ENCODE measurements at regions not wholly inside any gene's neighbourhood (a gene's known extent, or its start where the extent isn't known, plus 50 kb on each side); places are given as distances from the start of the nearest gene placed in this dataset.

- no peak overlapping the region for H2BK120ac ChIP-seq (ENCODE audit: low read depth, low read length)
- no peak overlapping the region for H3K23ac ChIP-seq (ENCODE audit: low read depth, low read length, poor library complexity)
- peaks cover 0 to 3% of the 10 kb centered on the region in 2 donors for H3K4me1 ChIP-seq (ENCODE audit: control insufficient read depth in 2 of 2, insufficient read depth in 1 of 2, low read depth in 1 of 2, low read length in 2 of 2)
- H3K4me3 ChIP-seq (ENCODE audit: low read length in 2 of 2): no peak overlapping the region
- H3K27ac ChIP-seq (replicated peaks; ENCODE audit: low read length): no peak overlapping the region
- H3K36me3 ChIP-seq (replicated peaks in 1 of 2; ENCODE audit: control insufficient read depth in 2 of 2, insufficient read depth in 2 of 2, low read length in 2 of 2): no peaks in the 10 kb centered on the region
- no CpG with 5 or more reads among the region's 2 CpGs for WGBS, 2 donors (ENCODE audit: extremely low coverage in 2 of 2, insufficient read length in 2 of 2, insufficient replicate concordance in 1 of 2)
- no peak overlapping the region for H3K18ac ChIP-seq (ENCODE audit: low read length)
- H3K27me3 ChIP-seq (ENCODE audit: control insufficient read depth in 3 of 3, insufficient read depth in 3 of 3, low read depth in 1 of 3, low read length in 3 of 3): no peaks in the 10 kb centered on the region
- DNase-seq (ENCODE audit: low spot score): no peak
- H4K91ac ChIP-seq (ENCODE audit: low read depth, low read length, poor library complexity): no peak overlapping the region
- no peak overlapping the region for H2BK5ac ChIP-seq (ENCODE audit: low read length)
- H2BK12ac ChIP-seq (ENCODE audit: low read length): no peak overlapping the region
- no peak overlapping the region for H2AFZ ChIP-seq (ENCODE audit: low read length)
- no peak overlapping the region for H4K8ac ChIP-seq (ENCODE audit: low read depth, low read length)
- no peak overlapping the region for H2BK15ac ChIP-seq (ENCODE audit: low read length)
- no peaks in the 10 kb centered on the region for H3K79me1 ChIP-seq (ENCODE audit: low read depth, low read length)
- no peak overlapping the region for H3K4me2 ChIP-seq (ENCODE audit: insufficient read depth, low read length, poor library complexity, severe bottlenecking)
- H3K14ac ChIP-seq (ENCODE audit: low read length): no peak overlapping the region
- no peak overlapping the region for H2AK5ac ChIP-seq (ENCODE audit: low read depth, low read length)
- no peak overlapping the region for H3K4ac ChIP-seq (ENCODE audit: low read length)
- H3K9me3 ChIP-seq (replicated peaks in 1 of 2; ENCODE audit: control insufficient read depth in 2 of 2, insufficient read depth in 1 of 2, low read depth in 1 of 2, low read length in 2 of 2): no peaks in the 10 kb centered on the region
- no peak overlapping the region for H3K9ac ChIP-seq (ENCODE audit: low read depth, low read length, poor library complexity)
Measured at GRCh38 chr17:12389421-12389820, 276.3 kb upstream of the MYOCD start.

- Histone ChIP-seq H4K91ac (ENCODE audit: low read depth, low read length, poor library complexity) (no peak overlapping the region), H3K36me3 (replicated peaks in 1 of 2; ENCODE audit: control insufficient read depth in 2 of 2, insufficient read depth in 2 of 2, low read length in 2 of 2) (no peaks in the 10 kb centered on the region), H3K14ac (ENCODE audit: low read length) (no peak overlapping the region), H3K9ac (ENCODE audit: low read depth, low read length, poor library complexity) (no peak overlapping the region), H3K79me1 (ENCODE audit: low read depth, low read length) (no peaks in the 10 kb centered on the region), H2AK5ac (ENCODE audit: low read depth, low read length) (no peak overlapping the region), H2BK12ac (ENCODE audit: low read length) (no peak overlapping the region), H3K9me3 (replicated peaks in 1 of 2; ENCODE audit: control insufficient read depth in 2 of 2, insufficient read depth in 1 of 2, low read depth in 1 of 2, low read length in 2 of 2) (no peaks in the 10 kb centered on the region), H3K4me3 (ENCODE audit: low read length in 2 of 2) (no peak overlapping the region), H2BK5ac (ENCODE audit: low read length) (no peak overlapping the region), H2AFZ (ENCODE audit: low read length) (no peak overlapping the region), H3K18ac (ENCODE audit: low read length) (no peak overlapping the region), H4K8ac (ENCODE audit: low read depth, low read length) (no peak overlapping the region), H3K23ac (ENCODE audit: low read depth, low read length, poor library complexity) (no peak overlapping the region), H2BK120ac (ENCODE audit: low read depth, low read length) (no peak overlapping the region), H3K4me2 (ENCODE audit: insufficient read depth, low read length, poor library complexity, severe bottlenecking) (no peak overlapping the region), H3K27me3 (ENCODE audit: control insufficient read depth in 3 of 3, insufficient read depth in 3 of 3, low read depth in 1 of 3, low read length in 3 of 3) (no peaks in the 10 kb centered on the region), H2BK15ac (ENCODE audit: low read length) (no peak overlapping the region), H3K4me1 (ENCODE audit: control insufficient read depth in 2 of 2, insufficient read depth in 1 of 2, low read depth in 1 of 2, low read length in 2 of 2) (peaks cover 0 to 3% of the 10 kb centered on the region in 2 donors), H3K27ac (replicated peaks; ENCODE audit: low read length) (no peak overlapping the region), H3K4ac (ENCODE audit: low read length) (no peak overlapping the region)
- no CpG with 5 or more reads among the region's 4 CpGs for WGBS, 2 donors (ENCODE audit: extremely low coverage in 2 of 2, insufficient read length in 2 of 2, insufficient replicate concordance in 1 of 2)
- DNase-seq (ENCODE audit: low spot score): no peak
Measured at GRCh38 chr17:12390631-12391030, 275.1 kb upstream of the MYOCD start.

GRCh38 chr17:12391468-12391867 lies 274.2 kb upstream of the MYOCD start:
- Histone ChIP-seq H3K4me1 (ENCODE audit: control insufficient read depth in 2 of 2, insufficient read depth in 1 of 2, low read depth in 1 of 2, low read length in 2 of 2) (peaks cover 0 to under 1% of the 10 kb centered on the region in 2 donors), H2AFZ (ENCODE audit: low read length) (no peak overlapping the region), H3K14ac (ENCODE audit: low read length) (no peak overlapping the region), H3K9me3 (replicated peaks in 1 of 2; ENCODE audit: control insufficient read depth in 2 of 2, insufficient read depth in 1 of 2, low read depth in 1 of 2, low read length in 2 of 2) (no peaks in the 10 kb centered on the region), H3K4me3 (ENCODE audit: low read length in 2 of 2) (no peak overlapping the region), H3K27me3 (ENCODE audit: control insufficient read depth in 3 of 3, insufficient read depth in 3 of 3, low read depth in 1 of 3, low read length in 3 of 3) (no peaks in the 10 kb centered on the region), H3K36me3 (replicated peaks in 1 of 2; ENCODE audit: control insufficient read depth in 2 of 2, insufficient read depth in 2 of 2, low read length in 2 of 2) (no peaks in the 10 kb centered on the region), H3K9ac (ENCODE audit: low read depth, low read length, poor library complexity) (no peak overlapping the region), H2BK5ac (ENCODE audit: low read length) (no peak overlapping the region), H3K23ac (ENCODE audit: low read depth, low read length, poor library complexity) (no peak overlapping the region), H2AK5ac (ENCODE audit: low read depth, low read length) (no peak overlapping the region), H3K18ac (ENCODE audit: low read length) (no peak overlapping the region), H2BK15ac (ENCODE audit: low read length) (no peak overlapping the region), H3K4me2 (ENCODE audit: insufficient read depth, low read length, poor library complexity, severe bottlenecking) (no peak overlapping the region), H3K4ac (ENCODE audit: low read length) (no peak overlapping the region), H2BK12ac (ENCODE audit: low read length) (no peak overlapping the region), H4K8ac (ENCODE audit: low read depth, low read length) (no peak overlapping the region), H3K79me1 (ENCODE audit: low read depth, low read length) (no peaks in the 10 kb centered on the region), H3K27ac (replicated peaks; ENCODE audit: low read length) (no peak overlapping the region), H2BK120ac (ENCODE audit: low read depth, low read length) (no peak overlapping the region), H4K91ac (ENCODE audit: low read depth, low read length, poor library complexity) (no peak overlapping the region)
- no peak for DNase-seq (ENCODE audit: low spot score)
- WGBS, 2 donors (ENCODE audit: extremely low coverage in 2 of 2, insufficient read length in 2 of 2, insufficient replicate concordance in 1 of 2): no CpG with 5 or more reads among the region's 3 CpGs

- Histone ChIP-seq H3K4ac (ENCODE audit: low read length) (no peak overlapping the region), H3K27me3 (ENCODE audit: control insufficient read depth in 3 of 3, insufficient read depth in 3 of 3, low read depth in 1 of 3, low read length in 3 of 3) (no peaks in the 10 kb centered on the region), H3K9ac (ENCODE audit: low read depth, low read length, poor library complexity) (no peak overlapping the region), H3K4me3 (ENCODE audit: low read length in 2 of 2) (no peak overlapping the region), H3K4me2 (ENCODE audit: insufficient read depth, low read length, poor library complexity, severe bottlenecking) (no peak overlapping the region), H2AFZ (ENCODE audit: low read length) (no peak overlapping the region), H3K4me1 (ENCODE audit: control insufficient read depth in 2 of 2, insufficient read depth in 1 of 2, low read depth in 1 of 2, low read length in 2 of 2) (no peaks in the 10 kb centered on the region), H3K79me1 (ENCODE audit: low read depth, low read length) (no peaks in the 10 kb centered on the region), H2BK120ac (ENCODE audit: low read depth, low read length) (no peak overlapping the region), H4K91ac (ENCODE audit: low read depth, low read length, poor library complexity) (no peak overlapping the region), H2BK5ac (ENCODE audit: low read length) (no peak overlapping the region), H3K18ac (ENCODE audit: low read length) (no peak overlapping the region), H3K14ac (ENCODE audit: low read length) (no peak overlapping the region), H3K36me3 (replicated peaks in 1 of 2; ENCODE audit: control insufficient read depth in 2 of 2, insufficient read depth in 2 of 2, low read length in 2 of 2) (no peaks in the 10 kb centered on the region), H2BK12ac (ENCODE audit: low read length) (no peak overlapping the region), H2BK15ac (ENCODE audit: low read length) (no peak overlapping the region), H3K27ac (replicated peaks; ENCODE audit: low read length) (no peak overlapping the region), H3K23ac (ENCODE audit: low read depth, low read length, poor library complexity) (no peak overlapping the region), H2AK5ac (ENCODE audit: low read depth, low read length) (no peak overlapping the region), H4K8ac (ENCODE audit: low read depth, low read length) (no peak overlapping the region), H3K9me3 (replicated peaks in 1 of 2; ENCODE audit: control insufficient read depth in 2 of 2, insufficient read depth in 1 of 2, low read depth in 1 of 2, low read length in 2 of 2) (no peaks in the 10 kb centered on the region)
- no CpG with 5 or more reads among the region's 5 CpGs for WGBS, 2 donors (ENCODE audit: extremely low coverage in 2 of 2, insufficient read length in 2 of 2, insufficient replicate concordance in 1 of 2)
- DNase-seq (ENCODE audit: low spot score): peak; percentile 3
Measured at GRCh38 chr17:12395733-12396354, 269.8 kb upstream of the MYOCD start.
